Adrenal gland (tissue), 5 donors: ENCODE measurements at regions not wholly inside any gene's neighbourhood (a gene's known extent, or its start where the extent isn't known, plus 50 kb on each side); places are given as distances from the start of the nearest gene placed in this dataset.

Experiments used
- POLR2A ChIP-seq, 2 donors: fragments of 450-650 bp; IDR thresholded peaks; one replicate each; pipeline ENCODE4 v1.6.1; 2017; ENCODE audit warnings: antibody characterized with exemption in 2 of 2, mild to moderate bottlenecking in 2 of 2, moderate library complexity in 1 of 2
- TF ChIP-seq, protein P1 (sequence below), 6 experiments: fragments of 450-650 bp in 4 of 6; fragments of 200-600 bp in 2 of 6; sonication (generic) in 1 of 6; IDR thresholded peaks; 1 replicate in 5 of 6; 2 replicates in 1 of 6; pipeline versions ENCODE4 v1.5.1 to v1.8.0; 2016 to 2021; ENCODE audit warnings: antibody characterized with exemption in 6 of 6, mild to moderate bottlenecking in 2 of 6, moderate library complexity in 1 of 6
- donor health status: DM: no; HTN: no; CAD: no.

DNA sequence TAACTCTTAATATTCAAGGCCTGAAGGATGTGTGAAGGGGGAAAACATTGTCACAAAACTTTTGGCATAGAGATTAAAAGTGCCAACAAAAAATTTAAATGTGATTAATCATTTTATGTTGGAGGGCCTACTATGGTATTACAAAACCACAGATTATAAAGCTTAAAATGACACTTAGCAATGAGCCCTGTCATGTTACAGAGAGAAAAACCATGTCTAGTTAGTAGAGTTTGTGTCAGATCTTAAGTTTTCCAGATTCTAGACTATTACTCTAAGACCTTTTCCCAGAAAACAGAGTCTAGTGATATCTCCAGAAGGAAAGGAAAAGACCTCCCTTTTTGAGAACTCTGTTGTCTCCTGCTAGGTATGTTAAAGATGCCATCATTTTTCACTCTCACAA is 239.1 kb upstream of the DKK2 start:
- TF ChIP-seq, protein P1, sequence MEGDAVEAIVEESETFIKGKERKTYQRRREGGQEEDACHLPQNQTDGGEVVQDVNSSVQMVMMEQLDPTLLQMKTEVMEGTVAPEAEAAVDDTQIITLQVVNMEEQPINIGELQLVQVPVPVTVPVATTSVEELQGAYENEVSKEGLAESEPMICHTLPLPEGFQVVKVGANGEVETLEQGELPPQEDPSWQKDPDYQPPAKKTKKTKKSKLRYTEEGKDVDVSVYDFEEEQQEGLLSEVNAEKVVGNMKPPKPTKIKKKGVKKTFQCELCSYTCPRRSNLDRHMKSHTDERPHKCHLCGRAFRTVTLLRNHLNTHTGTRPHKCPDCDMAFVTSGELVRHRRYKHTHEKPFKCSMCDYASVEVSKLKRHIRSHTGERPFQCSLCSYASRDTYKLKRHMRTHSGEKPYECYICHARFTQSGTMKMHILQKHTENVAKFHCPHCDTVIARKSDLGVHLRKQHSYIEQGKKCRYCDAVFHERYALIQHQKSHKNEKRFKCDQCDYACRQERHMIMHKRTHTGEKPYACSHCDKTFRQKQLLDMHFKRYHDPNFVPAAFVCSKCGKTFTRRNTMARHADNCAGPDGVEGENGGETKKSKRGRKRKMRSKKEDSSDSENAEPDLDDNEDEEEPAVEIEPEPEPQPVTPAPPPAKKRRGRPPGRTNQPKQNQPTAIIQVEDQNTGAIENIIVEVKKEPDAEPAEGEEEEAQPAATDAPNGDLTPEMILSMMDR (IDR thresholded peaks at IDR 0.05): no peak
- no peak for TF ChIP-seq POLR2A (IDR thresholded peaks at IDR 0.05)
